HEK293 (cell line): ENCODE measurements at regions not wholly inside any gene's neighbourhood (a gene's known extent, or its start where the extent isn't known, plus 50 kb on each side); places are given as distances from the start of the nearest gene placed in this dataset.

Experiments
- BCL11B ChIP-seq: fragments of 450-650 bp; formaldehyde crosslinking; IDR thresholded peaks from 2 replicates; pipeline ENCODE4 v1.5.1; 2016; ENCODE audit warnings: low read depth, missing biosample characterization, missing genetic modification characterization
- GFI1B ChIP-seq: fragments of 450-650 bp; formaldehyde crosslinking; IDR thresholded peaks from 2 replicates; pipeline ENCODE4 v1.5.1; 2016; ENCODE audit warnings: missing biosample characterization, missing genetic modification characterization
- GLIS2 ChIP-seq: fragments of 450-650 bp; formaldehyde crosslinking; IDR thresholded peaks from 2 replicates; pipeline ENCODE4 v1.5.1; 2016; ENCODE audit warnings: missing biosample characterization, missing genetic modification characterization
- KLF9 ChIP-seq: fragments of 450-650 bp; formaldehyde crosslinking; IDR thresholded peaks from 2 replicates; pipeline ENCODE4 v1.5.1; 2016; ENCODE audit warnings: missing biosample characterization, missing genetic modification characterization, low read depth
- OVOL3 ChIP-seq: fragments of 450-650 bp; formaldehyde crosslinking; IDR thresholded peaks from 2 replicates; pipeline ENCODE4 v1.5.1; 2016; ENCODE audit warnings: missing biosample characterization, missing genetic modification characterization
- RBAK ChIP-seq: fragments of 450-650 bp; formaldehyde crosslinking; IDR thresholded peaks from 2 replicates; pipeline ENCODE4 v1.5.1; 2016; ENCODE audit warnings: missing biosample characterization, missing genetic modification characterization
- SP2 ChIP-seq: fragments of 450-650 bp; formaldehyde crosslinking; IDR thresholded peaks from 2 replicates; pipeline ENCODE4 v1.5.1; 2016; ENCODE audit warnings: missing biosample characterization, missing genetic modification characterization
- YY1 ChIP-seq: fragments of 450-650 bp; formaldehyde crosslinking; IDR thresholded peaks from 2 replicates; pipeline ENCODE4 v1.5.1; 2018; ENCODE audit warnings: missing biosample characterization, missing genetic modification characterization
- ZBTB17 ChIP-seq: fragments of 450-650 bp; formaldehyde crosslinking; IDR thresholded peaks from 2 replicates; pipeline ENCODE4 v1.5.1; 2016; ENCODE audit warnings: missing biosample characterization, missing genetic modification characterization
- ZFHX2 ChIP-seq: fragments of 450-650 bp; formaldehyde crosslinking; conservative IDR thresholded peaks from 2 replicates; pipeline ENCODE4 v1.5.1; 2016; ENCODE audit warnings: missing biosample characterization, missing genetic modification characterization
- ZNF138 ChIP-seq: fragments of 450-650 bp; formaldehyde crosslinking; IDR thresholded peaks from 2 replicates; pipeline ENCODE4 v1.5.1; 2016; ENCODE audit warnings: missing biosample characterization, missing genetic modification characterization, borderline replicate concordance
- ZNF16 ChIP-seq: fragments of 450-650 bp; formaldehyde crosslinking; IDR thresholded peaks from 2 replicates; pipeline ENCODE4 v1.5.1; 2016; ENCODE audit warnings: low read depth, missing biosample characterization, missing genetic modification characterization
- ZNF169 ChIP-seq: fragments of 450-650 bp; formaldehyde crosslinking; IDR thresholded peaks from 2 replicates; pipeline ENCODE4 v1.5.1; 2016; ENCODE audit warnings: missing biosample characterization, missing genetic modification characterization
- ZNF184 ChIP-seq: fragments of 450-650 bp; IDR thresholded peaks from 2 replicates; pipeline ENCODE4 v1.5.1; 2018; ENCODE audit warnings: missing biosample characterization, mild to moderate bottlenecking, missing genetic modification characterization
- ZNF239 ChIP-seq: fragments of 450-650 bp; formaldehyde crosslinking; IDR thresholded peaks from 2 replicates; pipeline ENCODE4 v1.5.1; 2016; ENCODE audit warnings: missing biosample characterization, missing genetic modification characterization
- ZNF274 ChIP-seq, 2 experiments: fragments of 200-500 bp in 1 of 2; fragments of 450-650 bp in 1 of 2; sonication (Bioruptor generic) in 1 of 2; formaldehyde crosslinking in 1 of 2; IDR thresholded peaks; 2 replicates each; pipeline versions ENCODE4 v1.5.1 to v1.6.1; 2014 to 2016; ENCODE audit warnings: borderline replicate concordance in 1 of 2, inconsistent platforms in 1 of 2, low read length in 1 of 2, missing biosample characterization in 1 of 2, missing genetic modification characterization in 1 of 2
- ZNF292 ChIP-seq: fragments of 450-650 bp; formaldehyde crosslinking; IDR thresholded peaks from 2 replicates; pipeline ENCODE4 v1.5.1; 2016; ENCODE audit warnings: low read depth, missing biosample characterization, missing genetic modification characterization, borderline replicate concordance
- ZNF324 ChIP-seq: fragments of 450-650 bp; formaldehyde crosslinking; IDR thresholded peaks from 2 replicates; pipeline ENCODE4 v1.5.1; 2016; ENCODE audit warnings: missing biosample characterization, missing genetic modification characterization
- ZNF521 ChIP-seq: fragments of 450-650 bp; formaldehyde crosslinking; IDR thresholded peaks from 2 replicates; pipeline ENCODE4 v1.5.1; 2017; ENCODE audit warnings: missing biosample characterization, mild to moderate bottlenecking, missing genetic modification characterization
- ZNF629 ChIP-seq: fragments of 450-650 bp; formaldehyde crosslinking; IDR thresholded peaks from 2 replicates; pipeline ENCODE4 v1.5.1; 2017; ENCODE audit warnings: missing biosample characterization, missing genetic modification characterization
- ZNF664 ChIP-seq: fragments of 450-650 bp; formaldehyde crosslinking; IDR thresholded peaks from 2 replicates; pipeline ENCODE4 v1.5.1; 2016; ENCODE audit warnings: missing biosample characterization, missing genetic modification characterization
- ZNF747 ChIP-seq: fragments of 450-650 bp; formaldehyde crosslinking; IDR thresholded peaks from 2 replicates; pipeline ENCODE4 v1.5.1; 2016; ENCODE audit warnings: missing biosample characterization, missing genetic modification characterization
- ZNF785 ChIP-seq: fragments of 450-650 bp; formaldehyde crosslinking; IDR thresholded peaks from 2 replicates; pipeline ENCODE4 v1.5.1; 2016; ENCODE audit warnings: missing biosample characterization, missing genetic modification characterization
- ZNF792 ChIP-seq: fragments of 450-650 bp; formaldehyde crosslinking; IDR thresholded peaks from 2 replicates; pipeline ENCODE4 v1.5.1; 2016; ENCODE audit warnings: missing biosample characterization, missing genetic modification characterization
- ZSCAN23 ChIP-seq: fragments of 450-650 bp; formaldehyde crosslinking; IDR thresholded peaks from 2 replicates; pipeline ENCODE4 v1.5.1; 2016; ENCODE audit warnings: missing biosample characterization, missing genetic modification characterization
- ZXDB ChIP-seq: fragments of 450-650 bp; formaldehyde crosslinking; IDR thresholded peaks from 2 replicates; pipeline ENCODE4 v1.5.1; 2016; ENCODE audit warnings: missing biosample characterization, missing genetic modification characterization
- TF ChIP-seq, protein P1 (sequence below): fragments of 450-650 bp; formaldehyde crosslinking; IDR thresholded peaks from 2 replicates; pipeline ENCODE4 v1.5.1; 2016; ENCODE audit warnings: missing biosample characterization, missing genetic modification characterization, borderline replicate concordance
- TF ChIP-seq, protein P2 (sequence below): fragments of 450-650 bp; formaldehyde crosslinking; IDR thresholded peaks from 2 replicates; pipeline ENCODE4 v1.5.1; 2016; ENCODE audit warnings: missing biosample characterization, missing genetic modification characterization
- TF ChIP-seq, protein P3 (sequence below): fragments of 450-650 bp; formaldehyde crosslinking; IDR thresholded peaks from 2 replicates; pipeline ENCODE4 v1.5.1; 2016; ENCODE audit warnings: missing biosample characterization, missing genetic modification characterization
- TF ChIP-seq, protein P4 (sequence below): fragments of 450-650 bp; formaldehyde crosslinking; IDR thresholded peaks from 2 replicates; pipeline ENCODE4 v1.5.1; 2017; ENCODE audit warnings: missing biosample characterization, missing genetic modification characterization

DNA sequence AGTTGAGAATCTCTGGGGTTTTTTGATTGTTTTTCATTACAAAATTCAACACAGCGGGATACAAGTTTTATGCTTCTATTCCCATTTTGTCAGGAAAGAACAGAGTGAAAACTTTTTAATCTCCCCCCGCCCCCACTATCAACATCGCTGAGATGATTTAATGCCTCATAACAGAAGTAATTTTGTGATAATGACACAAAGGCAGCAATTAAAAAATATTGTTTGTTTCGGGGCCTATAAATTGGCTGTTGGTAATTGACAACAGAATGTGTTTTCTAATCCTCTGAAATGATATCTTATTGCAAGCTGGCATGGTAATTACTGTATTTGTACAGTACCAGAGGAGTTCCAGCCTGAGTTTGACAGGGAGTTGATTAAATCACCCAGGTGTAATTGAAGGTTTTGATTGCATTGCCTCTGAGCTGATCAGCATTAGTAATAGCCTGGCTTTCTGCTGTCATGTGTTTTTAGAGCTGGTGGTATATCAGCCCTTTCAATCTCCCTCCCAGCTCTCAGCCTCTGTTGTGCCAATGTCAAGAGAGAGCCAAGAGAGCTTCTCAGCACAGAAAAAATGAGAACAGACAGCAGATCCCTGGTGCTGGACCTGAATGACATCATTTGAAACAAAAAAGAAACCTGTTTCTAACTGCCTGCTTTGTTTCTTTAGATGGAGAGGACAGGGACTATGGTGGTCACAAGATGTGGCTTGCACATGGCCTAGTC is 265.1 kb downstream of the FAM76B start (continued):
- 0 out of 2 replicates have a peak, but pooled peaks have one; percentile 24 for TF ChIP-seq KLF9 (tag by site-specific recombination)
- TF ChIP-seq ZNF664 (tag by site-specific recombination): no peak
- TF ChIP-seq, protein P1, sequence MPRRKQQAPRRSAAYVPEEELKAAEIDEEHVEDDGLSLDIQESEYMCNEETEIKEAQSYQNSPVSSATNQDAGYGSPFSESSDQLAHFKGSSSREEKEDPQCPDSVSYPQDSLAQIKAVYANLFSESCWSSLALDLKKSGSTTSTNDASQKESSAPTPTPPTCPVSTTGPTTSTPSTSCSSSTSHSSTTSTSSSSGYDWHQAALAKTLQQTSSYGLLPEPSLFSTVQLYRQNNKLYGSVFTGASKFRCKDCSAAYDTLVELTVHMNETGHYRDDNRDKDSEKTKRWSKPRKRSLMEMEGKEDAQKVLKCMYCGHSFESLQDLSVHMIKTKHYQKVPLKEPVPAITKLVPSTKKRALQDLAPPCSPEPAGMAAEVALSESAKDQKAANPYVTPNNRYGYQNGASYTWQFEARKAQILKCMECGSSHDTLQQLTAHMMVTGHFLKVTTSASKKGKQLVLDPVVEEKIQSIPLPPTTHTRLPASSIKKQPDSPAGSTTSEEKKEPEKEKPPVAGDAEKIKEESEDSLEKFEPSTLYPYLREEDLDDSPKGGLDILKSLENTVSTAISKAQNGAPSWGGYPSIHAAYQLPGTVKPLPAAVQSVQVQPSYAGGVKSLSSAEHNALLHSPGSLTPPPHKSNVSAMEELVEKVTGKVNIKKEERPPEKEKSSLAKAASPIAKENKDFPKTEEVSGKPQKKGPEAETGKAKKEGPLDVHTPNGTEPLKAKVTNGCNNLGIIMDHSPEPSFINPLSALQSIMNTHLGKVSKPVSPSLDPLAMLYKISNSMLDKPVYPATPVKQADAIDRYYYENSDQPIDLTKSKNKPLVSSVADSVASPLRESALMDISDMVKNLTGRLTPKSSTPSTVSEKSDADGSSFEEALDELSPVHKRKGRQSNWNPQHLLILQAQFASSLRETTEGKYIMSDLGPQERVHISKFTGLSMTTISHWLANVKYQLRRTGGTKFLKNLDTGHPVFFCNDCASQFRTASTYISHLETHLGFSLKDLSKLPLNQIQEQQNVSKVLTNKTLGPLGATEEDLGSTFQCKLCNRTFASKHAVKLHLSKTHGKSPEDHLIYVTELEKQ: peak; percentile 54; the same call in 1 of the 2 replicates
- TF ChIP-seq, protein P2, sequence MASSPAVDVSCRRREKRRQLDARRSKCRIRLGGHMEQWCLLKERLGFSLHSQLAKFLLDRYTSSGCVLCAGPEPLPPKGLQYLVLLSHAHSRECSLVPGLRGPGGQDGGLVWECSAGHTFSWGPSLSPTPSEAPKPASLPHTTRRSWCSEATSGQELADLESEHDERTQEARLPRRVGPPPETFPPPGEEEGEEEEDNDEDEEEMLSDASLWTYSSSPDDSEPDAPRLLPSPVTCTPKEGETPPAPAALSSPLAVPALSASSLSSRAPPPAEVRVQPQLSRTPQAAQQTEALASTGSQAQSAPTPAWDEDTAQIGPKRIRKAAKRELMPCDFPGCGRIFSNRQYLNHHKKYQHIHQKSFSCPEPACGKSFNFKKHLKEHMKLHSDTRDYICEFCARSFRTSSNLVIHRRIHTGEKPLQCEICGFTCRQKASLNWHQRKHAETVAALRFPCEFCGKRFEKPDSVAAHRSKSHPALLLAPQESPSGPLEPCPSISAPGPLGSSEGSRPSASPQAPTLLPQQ (tag by site-specific recombination): no peak
- no peak for TF ChIP-seq ZNF169
- TF ChIP-seq, protein P3, sequence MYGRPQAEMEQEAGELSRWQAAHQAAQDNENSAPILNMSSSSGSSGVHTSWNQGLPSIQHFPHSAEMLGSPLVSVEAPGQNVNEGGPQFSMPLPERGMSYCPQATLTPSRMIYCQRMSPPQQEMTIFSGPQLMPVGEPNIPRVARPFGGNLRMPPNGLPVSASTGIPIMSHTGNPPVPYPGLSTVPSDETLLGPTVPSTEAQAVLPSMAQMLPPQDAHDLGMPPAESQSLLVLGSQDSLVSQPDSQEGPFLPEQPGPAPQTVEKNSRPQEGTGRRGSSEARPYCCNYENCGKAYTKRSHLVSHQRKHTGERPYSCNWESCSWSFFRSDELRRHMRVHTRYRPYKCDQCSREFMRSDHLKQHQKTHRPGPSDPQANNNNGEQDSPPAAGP: no peak
- no peak for TF ChIP-seq ZNF184
- TF ChIP-seq ZXDB (tag by site-specific recombination): no peak; the same call in 1 of the 2 replicates
- TF ChIP-seq BCL11B (tag by site-specific recombination): peak; percentile 89
- no peak for TF ChIP-seq ZNF792
- no peak for TF ChIP-seq YY1 (tag by site-specific recombination)
- peak; percentile 80 for TF ChIP-seq ZNF629 (tag by site-specific recombination)
- TF ChIP-seq, protein P4, sequence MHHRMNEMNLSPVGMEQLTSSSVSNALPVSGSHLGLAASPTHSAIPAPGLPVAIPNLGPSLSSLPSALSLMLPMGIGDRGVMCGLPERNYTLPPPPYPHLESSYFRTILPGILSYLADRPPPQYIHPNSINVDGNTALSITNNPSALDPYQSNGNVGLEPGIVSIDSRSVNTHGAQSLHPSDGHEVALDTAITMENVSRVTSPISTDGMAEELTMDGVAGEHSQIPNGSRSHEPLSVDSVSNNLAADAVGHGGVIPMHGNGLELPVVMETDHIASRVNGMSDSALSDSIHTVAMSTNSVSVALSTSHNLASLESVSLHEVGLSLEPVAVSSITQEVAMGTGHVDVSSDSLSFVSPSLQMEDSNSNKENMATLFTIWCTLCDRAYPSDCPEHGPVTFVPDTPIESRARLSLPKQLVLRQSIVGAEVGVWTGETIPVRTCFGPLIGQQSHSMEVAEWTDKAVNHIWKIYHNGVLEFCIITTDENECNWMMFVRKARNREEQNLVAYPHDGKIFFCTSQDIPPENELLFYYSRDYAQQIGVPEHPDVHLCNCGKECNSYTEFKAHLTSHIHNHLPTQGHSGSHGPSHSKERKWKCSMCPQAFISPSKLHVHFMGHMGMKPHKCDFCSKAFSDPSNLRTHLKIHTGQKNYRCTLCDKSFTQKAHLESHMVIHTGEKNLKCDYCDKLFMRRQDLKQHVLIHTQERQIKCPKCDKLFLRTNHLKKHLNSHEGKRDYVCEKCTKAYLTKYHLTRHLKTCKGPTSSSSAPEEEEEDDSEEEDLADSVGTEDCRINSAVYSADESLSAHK (tag by site-specific recombination): peak; percentile 78
- no peak for TF ChIP-seq GLIS2 (tag by site-specific recombination)
- no peak; the same call in none of the 2 replicates for TF ChIP-seq GFI1B (tag by site-specific recombination)
- no peak for TF ChIP-seq ZNF521 (tag by site-specific recombination)
- TF ChIP-seq ZNF16 (tag by site-specific recombination): no peak
- no peak for TF ChIP-seq SP2 (tag by site-specific recombination)
- TF ChIP-seq ZNF324 (tag by site-specific recombination): no peak
- TF ChIP-seq ZNF239 (tag by site-specific recombination): no peak
- TF ChIP-seq ZSCAN23 (tag by site-specific recombination): peak; percentile 66; the same call in 1 of the 2 replicates
- TF ChIP-seq ZNF785 (tag by site-specific recombination): no peak
- no peak for TF ChIP-seq ZFHX2 (tag by site-specific recombination)
- TF ChIP-seq ZNF138 (tag by site-specific recombination): no peak
- peak; percentile 85 for TF ChIP-seq ZBTB17 (tag by site-specific recombination)
- TF ChIP-seq OVOL3 (tag by site-specific recombination): peak; percentile 60; the same call in 1 of the 2 replicates
- TF ChIP-seq ZNF274 (IDR thresholded peaks at IDR 0.05; ENCODE audit: low read length): no peak
- TF ChIP-seq ZNF274 (tag by site-specific recombination; IDR thresholded peaks at IDR 0.05; ENCODE audit: borderline replicate concordance): no peak
- TF ChIP-seq ZNF747 (tag by site-specific recombination): no peak
- no peak for TF ChIP-seq RBAK (tag by site-specific recombination)
- no peak for TF ChIP-seq ZNF292 (tag by site-specific recombination)
